Osteocyte (in vitro differentiated cells): ENCODE measurements at regions not wholly inside any gene's neighbourhood (a gene's known extent, or its start where the extent isn't known, plus 50 kb on each side); places are given as distances from the start of the nearest gene placed in this dataset.
"Not testable (repeated sequence)": the region's sequence is repeated elsewhere in the genome, so short reads cannot be mapped to it uniquely, and the experiment has no call there.

Experiments used
- DNase-seq: peaks from one replicate; pipeline ENCODE4 v3.0.0; 2021; ENCODE audit warnings: mixed read lengths; ENCODE audit not compliant: unreplicated experiment; ENCODE audit errors: extremely low spot score
- H3K27ac Mint-ChIP-seq: one replicate; pipeline ENCODE4 v1.8.0; 2021; ENCODE audit warnings: mild to moderate bottlenecking, mixed read lengths; ENCODE audit not compliant: unreplicated experiment
- H3K27me3 Mint-ChIP-seq: one replicate; pipeline ENCODE4 v1.8.0; 2021; ENCODE audit warnings: mixed read lengths; ENCODE audit not compliant: unreplicated experiment
- H3K36me3 Mint-ChIP-seq: one replicate; pipeline ENCODE4 v1.8.0; 2021; ENCODE audit warnings: mixed read lengths; ENCODE audit not compliant: unreplicated experiment
- H3K4me1 Mint-ChIP-seq: one replicate; pipeline ENCODE4 v1.8.0; 2021; ENCODE audit warnings: mixed read lengths; ENCODE audit not compliant: unreplicated experiment
- H3K4me3 Mint-ChIP-seq: one replicate; pipeline ENCODE4 v1.8.0; 2021; ENCODE audit warnings: mild to moderate bottlenecking, moderate library complexity, mixed read lengths; ENCODE audit not compliant: unreplicated experiment
- H3K9me3 Mint-ChIP-seq: one replicate; pipeline ENCODE4 v1.8.0; 2021; ENCODE audit warnings: mixed read lengths; ENCODE audit not compliant: unreplicated experiment
- CTCF ChIP-seq: fragments of 200-600 bp; sonication (generic); IDR thresholded peaks from 2 replicates; pipeline ENCODE4 v1.5.0; 2021; ENCODE audit warnings: antibody characterized with exemption, mild to moderate bottlenecking, moderate library complexity

DNA sequence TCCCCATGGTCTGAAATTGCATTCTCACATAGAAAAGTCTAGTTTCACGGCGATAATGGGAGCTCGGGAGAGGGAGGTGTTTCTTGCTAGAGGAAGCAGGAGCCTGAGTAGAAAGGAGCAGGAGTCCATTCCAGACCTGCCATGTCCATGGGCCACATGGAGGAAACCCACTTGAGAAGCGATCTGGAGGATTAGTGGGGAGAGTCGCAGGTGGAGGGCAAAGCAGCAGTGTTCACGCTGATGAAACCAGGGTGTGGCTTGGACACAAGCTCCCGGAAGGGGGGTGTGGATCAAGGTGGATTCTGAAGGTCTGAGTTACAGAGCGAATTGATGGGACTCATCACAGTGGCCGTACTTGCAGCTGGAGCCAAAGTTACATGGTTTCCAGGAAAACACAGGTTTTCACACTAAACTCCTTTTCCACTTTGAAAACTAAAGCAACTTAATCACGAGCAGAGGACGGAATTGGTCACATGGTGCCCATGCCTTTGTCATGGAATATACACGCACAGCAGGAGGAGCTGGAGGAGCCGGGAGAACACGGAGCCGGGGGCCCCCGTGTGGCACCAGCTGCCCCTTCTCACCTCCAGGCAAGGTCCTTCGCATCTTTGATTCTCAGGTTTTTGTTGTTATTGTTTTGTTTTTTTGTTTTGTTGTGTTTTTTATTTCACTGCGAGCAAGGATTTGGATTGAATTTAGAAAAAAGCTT lies 255.1 kb upstream of the MYT1L start:
- Mint-ChIP-seq H3K27me3 (no peaks in the 10 kb centered on the region), H3K36me3 (no peaks in the 10 kb centered on the region), H3K9me3 (peaks cover 22% of the 10 kb centered on the region), H3K27ac (no peak overlapping the region), H3K4me1 (no peaks in the 10 kb centered on the region), H3K4me3 (no peak overlapping the region)
- TF ChIP-seq CTCF, result no peak
- peak; percentile 63 for DNase-seq

DNA sequence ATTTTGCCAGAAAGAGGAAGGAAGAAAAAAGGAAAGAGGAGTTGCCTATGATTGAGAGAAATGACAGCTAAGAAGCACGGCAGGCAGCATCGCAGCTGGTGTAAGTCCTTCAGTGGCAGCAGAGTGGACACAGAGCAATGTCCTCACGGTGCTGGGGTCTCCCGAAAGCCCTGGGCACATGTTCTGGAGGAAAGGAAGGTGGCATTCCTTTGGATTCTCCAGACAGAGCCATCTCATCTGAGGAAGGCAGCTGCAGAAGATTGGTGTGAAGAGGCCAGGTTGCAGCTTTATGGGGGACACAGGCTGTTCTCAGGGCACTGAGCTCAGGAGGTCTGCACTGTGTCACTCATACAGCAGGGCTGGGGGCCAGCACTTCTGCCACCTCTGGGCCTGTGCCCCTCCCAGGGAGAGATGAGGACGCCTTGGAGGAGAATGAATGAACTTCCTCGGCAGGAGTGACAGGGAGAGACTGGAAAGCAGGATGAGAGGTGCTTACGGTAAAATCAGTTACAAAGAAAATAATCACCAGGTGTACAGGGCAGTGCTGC lies 252.0 kb upstream of the MYT1L start:
- peak; percentile 68 for DNase-seq
- Mint-ChIP-seq H3K27me3 (no peaks in the 10 kb centered on the region), H3K4me3 (no peak overlapping the region), H3K9me3 (peaks cover 29% of the 10 kb centered on the region), H3K36me3 (no peaks in the 10 kb centered on the region), H3K4me1 (no peaks in the 10 kb centered on the region), H3K27ac (no peak overlapping the region)
- TF ChIP-seq CTCF, result no peak

DNA sequence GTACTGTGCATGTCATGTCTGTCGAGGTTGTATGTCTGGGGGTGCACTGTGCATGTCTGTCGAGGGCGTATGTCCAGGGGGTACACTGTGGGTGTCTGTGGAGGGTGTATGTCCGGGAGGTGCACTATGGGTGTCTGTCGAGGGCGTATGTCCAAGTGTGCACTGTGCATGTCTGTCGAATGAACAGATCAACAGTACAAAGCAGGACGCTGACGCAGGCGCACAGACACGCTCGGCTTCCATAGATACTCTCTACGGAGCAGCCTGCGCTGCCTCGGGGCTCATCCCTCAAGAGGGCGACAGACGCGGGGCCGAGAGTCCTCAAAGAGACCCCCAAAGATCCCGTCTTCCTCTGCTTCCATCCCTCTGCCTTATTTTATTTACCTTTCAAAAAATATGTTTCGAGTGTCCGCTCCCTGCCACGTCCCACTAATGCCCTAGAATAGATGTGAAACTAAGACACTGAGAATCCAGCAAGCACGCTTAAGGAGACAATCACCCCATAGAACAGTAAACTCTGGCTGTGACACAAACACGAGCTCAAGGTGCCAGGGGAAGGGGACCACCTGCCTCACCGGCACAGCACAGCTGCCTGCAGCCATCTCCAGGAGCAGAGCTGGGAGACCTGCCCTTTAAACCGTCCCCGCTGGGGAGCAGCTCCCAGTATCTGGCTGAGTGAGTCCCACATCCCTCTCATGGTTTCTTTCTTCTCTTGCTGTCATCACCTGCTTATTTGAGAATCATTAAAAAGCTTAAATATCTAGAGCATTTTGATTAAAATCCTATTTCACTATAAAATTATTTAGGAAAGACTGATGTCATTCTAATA lies 250.5 kb upstream of the MYT1L start:
- H3K4me3 Mint-ChIP-seq, result no peak overlapping the region
- H3K36me3 Mint-ChIP-seq, result no peaks in the 10 kb centered on the region
- no peak overlapping the region for H3K27ac Mint-ChIP-seq
- TF ChIP-seq CTCF, result no peak
- DNase-seq, result peak; percentile 79
- no peaks in the 10 kb centered on the region for H3K4me1 Mint-ChIP-seq
- peaks cover 23% of the 10 kb centered on the region for H3K9me3 Mint-ChIP-seq
- no peaks in the 10 kb centered on the region for H3K27me3 Mint-ChIP-seq

DNA sequence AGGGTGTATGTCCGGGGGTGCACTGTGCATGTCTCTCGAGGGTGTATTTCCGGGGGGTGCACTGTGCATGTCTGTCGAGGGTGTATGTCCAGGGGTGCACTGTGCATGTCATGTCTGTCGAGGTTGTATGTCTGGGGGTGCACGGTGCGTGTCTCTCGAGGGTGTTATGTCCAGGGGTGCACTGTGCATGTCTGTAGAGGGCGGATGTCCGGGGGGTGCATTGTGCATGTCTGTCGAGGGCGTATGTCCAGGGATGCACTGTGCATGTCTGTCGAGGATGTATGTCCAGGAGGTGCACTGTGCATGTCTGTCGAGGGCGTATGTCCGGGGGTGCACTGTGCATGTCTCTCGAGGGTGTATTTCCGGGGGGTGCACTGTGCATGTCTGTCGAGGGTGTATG lies 249.8 kb upstream of the MYT1L start:
- H3K4me1 Mint-ChIP-seq, H3K36me3 Mint-ChIP-seq, H3K27ac Mint-ChIP-seq, H3K4me3 Mint-ChIP-seq, H3K27me3 Mint-ChIP-seq: not testable (repeated sequence)
- peak; percentile 48 for DNase-seq
- peaks cover 23% of the 10 kb centered on the region for H3K9me3 Mint-ChIP-seq

- Mint-ChIP-seq H3K4me3 (no peak overlapping the region), H3K9me3 (peaks cover 23% of the 10 kb centered on the region), H3K27me3 (no peaks in the 10 kb centered on the region), H3K36me3 (no peaks in the 10 kb centered on the region), H3K4me1 (no peaks in the 10 kb centered on the region), H3K27ac (no peak overlapping the region)
- DNase-seq, result peak; percentile 49
- no peak for TF ChIP-seq CTCF
Observed at GRCh38 chr2:2580341-2580740, 249.3 kb upstream of the MYT1L start.
